ENCODE measurements at regions not wholly inside any gene's neighbourhood (a gene's known extent, or its start where the extent isn't known, plus 50 kb on each side); places are given as distances from the start of the nearest gene placed in this dataset.

DNA sequence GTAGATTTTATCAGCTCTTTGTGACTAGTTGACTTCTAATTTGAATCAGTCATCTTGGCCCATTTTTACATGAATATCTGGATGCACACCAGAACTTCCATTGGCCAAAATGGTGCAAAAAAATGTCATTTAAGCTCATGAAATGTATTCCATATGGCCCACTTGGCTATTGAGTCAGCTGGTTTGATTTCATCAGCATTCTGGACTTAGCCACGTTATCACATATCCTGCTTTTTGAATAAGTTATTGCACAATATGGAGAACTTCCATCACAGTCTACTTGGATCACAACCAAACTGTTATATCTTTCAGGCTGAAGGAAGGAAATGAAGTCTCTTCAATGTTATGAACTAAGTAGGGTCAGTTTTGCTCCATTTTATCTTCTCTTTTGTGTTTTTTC is 640.6 kb downstream of the PCDH7 start:
- intact Hi-C loops (cut with DNase I), result no loop called here
- no peak for DNase-seq (ENCODE audit: low spot score)

DNA sequence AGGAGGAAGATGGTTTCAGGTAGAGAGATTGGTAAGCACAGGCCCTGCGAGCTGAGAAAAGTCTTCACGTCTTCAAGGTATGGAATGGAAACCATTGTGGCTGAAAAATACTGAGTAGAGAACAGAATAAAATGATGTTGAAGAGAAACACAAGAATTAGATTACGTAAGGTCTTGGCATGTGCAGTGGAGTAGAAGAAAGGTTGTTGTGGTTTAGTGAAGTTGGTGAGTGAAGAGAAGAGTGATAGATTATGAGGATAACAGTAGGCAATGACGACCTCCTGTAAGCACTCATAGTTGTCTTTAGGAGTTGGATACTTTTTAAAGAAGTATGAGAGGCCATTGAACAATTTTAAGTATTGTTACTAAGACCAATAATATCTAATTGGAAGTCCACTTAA is 642.6 kb downstream of the PCDH7 start:
- intact Hi-C loops (cut with DNase I), result no loop called here
- DNase-seq (ENCODE audit: low spot score), result no peak

DNA sequence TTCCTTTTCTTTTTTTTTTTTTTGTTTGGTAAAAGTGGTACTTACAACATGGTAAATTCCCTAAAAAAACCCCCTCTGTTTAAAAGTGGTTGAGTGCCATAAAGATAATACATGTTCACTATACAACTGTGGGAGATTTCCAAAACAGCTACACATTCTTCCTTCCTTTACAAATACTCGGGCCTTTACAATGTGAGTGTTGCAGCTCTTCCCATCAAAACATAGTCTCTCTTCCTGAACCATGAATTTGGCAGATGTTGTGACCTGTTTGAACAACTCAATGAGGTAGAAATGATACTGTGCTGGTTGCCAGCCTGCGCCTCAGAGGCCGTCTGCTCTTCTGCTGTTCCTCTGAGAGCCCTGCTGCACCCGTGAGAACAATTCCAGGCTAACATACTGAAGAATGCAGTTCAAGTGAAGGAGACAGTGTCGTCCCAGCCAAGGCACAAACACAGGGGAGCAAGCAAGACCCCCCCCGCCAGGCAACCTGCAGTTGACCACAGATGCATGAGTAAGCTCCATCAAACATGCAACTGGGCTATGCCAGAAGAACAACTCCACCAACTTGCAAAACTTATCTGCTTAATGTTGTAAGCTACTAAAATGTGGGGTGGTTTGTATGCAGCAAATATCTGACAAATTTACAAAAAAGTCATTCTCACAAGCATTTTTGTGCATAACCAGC is 645.0 kb downstream of the PCDH7 start:
- intact Hi-C loops (cut with DNase I), result no loop called here
- peak; percentile 59 for DNase-seq (ENCODE audit: low spot score)

DNA sequence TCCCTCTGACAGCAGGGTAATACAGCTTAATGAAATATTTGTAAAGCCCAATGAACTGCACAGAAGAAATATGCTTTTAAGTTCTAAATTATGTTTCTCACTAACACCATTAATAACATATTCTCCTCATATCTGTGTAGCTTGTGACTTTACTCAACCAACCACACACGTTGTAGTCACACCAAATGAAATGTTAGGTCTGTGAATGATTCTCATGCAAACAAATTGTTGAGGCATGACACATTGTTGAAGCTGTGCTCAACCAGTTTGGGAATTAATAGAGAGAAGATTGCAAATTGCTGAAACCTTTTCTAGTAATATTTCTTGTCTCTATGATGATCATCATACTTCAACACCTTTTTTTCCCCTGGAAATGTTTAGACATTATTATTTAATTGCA is 645.9 kb downstream of the PCDH7 start:
- no peak for DNase-seq (ENCODE audit: low spot score)
- intact Hi-C loops (cut with DNase I), result no loop called here

DNA sequence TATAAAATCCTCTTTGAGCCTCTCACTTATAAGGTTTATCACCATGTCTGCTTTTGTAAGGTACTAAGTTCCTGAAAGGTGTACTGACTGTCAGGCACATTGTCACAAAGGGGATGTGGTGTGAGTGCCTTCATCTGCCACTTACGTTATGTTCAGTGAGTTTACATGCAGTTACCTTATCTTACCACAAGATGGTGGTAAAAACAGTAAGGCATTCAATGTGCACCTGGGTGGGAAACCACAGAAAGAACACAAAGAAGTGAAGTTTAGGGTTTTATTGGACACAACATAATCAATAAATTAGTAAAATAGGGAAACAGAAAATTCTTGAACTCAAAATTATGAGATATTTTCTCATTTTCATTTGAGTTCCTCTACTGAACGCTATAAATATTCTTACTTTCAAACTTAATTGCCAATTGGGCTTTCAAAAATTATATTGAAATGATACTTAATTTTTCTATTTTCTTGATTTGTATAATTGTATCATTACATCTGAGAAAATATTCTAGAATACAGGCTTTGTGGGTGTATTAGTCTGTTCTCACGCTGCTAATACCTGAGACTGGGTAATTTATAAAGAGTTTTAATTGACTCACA is 650.8 kb downstream of the PCDH7 start:
- intact Hi-C loops (cut with DNase I), result no loop called here
- DNase-seq (ENCODE audit: low spot score), result no peak

DNA sequence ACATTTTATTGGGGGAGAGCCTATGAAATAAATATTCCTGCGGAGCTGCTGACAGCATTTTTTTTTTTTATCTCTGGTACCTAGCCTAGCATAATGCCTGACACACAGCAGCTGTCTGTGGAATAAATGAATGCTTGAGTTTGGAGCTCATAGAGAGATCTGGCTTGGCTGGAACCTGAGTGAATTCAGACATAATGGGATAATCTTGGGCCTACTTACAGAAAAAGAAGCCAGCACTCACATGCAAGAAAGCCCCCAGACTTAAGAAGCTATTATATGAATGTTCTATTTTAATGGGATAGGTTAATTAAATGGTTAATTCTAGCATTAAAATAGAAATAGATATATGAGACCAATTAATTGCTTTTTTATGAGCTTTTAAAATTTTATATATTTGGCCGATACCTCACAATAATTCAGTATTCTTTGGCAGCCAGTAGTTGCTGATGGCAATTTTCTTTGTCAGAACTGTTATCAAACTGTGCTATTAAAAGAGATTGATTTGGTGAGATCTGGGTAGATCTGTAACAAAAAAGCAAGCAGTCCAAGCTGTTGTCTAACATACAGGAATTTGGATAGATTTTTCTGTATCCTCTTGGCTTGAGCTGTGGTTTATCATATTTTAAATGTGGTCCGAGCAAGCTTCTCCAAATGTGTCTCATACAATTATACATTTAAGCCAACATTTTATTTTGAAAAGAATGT is 654.2 kb downstream of the PCDH7 start:
- DNase-seq (ENCODE audit: low spot score), result no peak
- intact Hi-C loops (cut with DNase I), result no loop called here

DNA sequence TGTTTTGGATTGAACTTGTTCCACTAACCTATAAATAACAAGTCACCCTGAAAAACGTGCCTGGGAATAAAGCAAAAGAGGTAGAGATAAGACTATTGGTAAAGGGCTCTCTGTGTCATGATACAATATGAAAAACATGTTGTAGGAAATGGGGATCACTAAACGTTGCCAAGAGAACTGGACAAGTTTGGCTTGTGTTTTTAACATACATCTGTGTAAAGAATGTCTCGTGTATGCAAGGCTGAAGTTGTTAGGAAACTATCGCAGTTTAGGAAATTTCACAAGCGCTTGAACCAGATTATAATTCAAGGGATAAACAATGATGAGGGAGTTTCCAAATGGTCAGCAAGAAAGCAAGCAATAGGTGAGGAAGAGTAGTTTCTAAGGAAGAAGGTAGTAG is 655.8 kb downstream of the PCDH7 start:
- no peak for DNase-seq (ENCODE audit: low spot score)
- intact Hi-C loops (cut with DNase I), result no loop called here

DNA sequence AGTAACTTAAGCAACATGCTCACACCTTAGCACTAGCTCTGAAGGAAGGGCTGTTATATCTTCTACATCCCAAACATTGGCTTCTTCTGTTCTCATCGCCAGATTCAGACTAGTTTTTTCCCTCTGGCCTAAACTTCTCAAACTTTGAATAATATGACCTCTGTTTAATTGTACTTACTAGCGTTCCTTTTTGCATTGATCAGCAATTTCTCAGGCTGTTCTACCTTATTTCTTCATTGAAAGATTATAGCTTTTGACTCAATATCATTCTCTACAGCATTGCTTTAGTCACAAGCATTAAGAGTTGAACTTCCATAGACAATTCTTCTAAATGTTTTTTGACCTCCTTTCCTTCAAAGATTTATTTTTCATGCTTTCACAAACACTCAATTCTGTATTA is 659.2 kb downstream of the PCDH7 start:
- no peak for DNase-seq (ENCODE audit: low spot score)
- intact Hi-C loops (cut with DNase I), result no loop called here

DNA sequence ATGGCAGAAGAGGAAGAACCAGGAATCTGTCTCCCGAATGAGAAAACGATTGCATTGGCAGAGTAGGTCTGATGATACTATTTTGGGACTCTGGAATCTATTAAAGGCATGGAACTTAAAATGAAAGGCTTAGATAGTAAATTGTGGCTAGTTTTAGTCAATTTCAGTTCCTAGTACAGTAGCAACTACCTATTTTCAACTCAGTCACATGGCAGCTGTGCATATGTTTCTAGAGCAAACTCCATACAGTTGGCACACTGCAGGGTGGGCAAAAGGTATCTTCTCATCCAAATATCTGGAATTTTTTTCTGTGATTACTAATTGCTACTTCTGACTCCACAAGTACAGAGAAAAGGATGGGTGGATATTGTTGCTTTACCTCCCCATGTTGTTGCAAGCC is 663.6 kb downstream of the PCDH7 start:
- no peak for DNase-seq (ENCODE audit: low spot score)
- intact Hi-C loops (cut with DNase I), result no loop called here

- intact Hi-C loops (cut with DNase I), result no loop called here
- DNase-seq (ENCODE audit: low spot score), result no peak
Observed at GRCh38 chr4:31390849-31391248, 670.7 kb downstream of the PCDH7 start.

GRCh38 chr4:31391976-31392375 is 671.8 kb downstream of the PCDH7 start:
- no peak for DNase-seq (ENCODE audit: low spot score)
- intact Hi-C loops (cut with DNase I), result no loop called here

DNA sequence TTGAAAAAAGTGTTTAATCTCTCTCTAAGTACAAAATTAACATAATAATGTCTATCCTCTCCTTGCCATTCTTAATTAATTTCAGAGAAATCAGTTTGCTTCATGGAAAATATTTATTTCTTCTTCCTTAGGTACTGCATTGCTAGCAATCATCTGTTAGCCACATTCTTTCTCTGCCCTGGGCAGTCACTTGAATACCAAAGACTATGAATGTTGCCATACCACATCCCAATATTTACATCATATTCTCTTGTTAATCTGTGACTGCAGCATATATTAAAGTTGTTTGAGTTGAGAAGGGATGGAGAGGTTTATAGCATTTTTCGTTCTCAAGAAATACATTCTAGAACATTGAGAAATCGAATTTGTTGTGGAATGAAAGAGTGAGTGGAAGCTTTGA is 672.8 kb downstream of the PCDH7 start:
- no peak for DNase-seq (ENCODE audit: low spot score)
- intact Hi-C loops (cut with DNase I), result no loop called here

DNA sequence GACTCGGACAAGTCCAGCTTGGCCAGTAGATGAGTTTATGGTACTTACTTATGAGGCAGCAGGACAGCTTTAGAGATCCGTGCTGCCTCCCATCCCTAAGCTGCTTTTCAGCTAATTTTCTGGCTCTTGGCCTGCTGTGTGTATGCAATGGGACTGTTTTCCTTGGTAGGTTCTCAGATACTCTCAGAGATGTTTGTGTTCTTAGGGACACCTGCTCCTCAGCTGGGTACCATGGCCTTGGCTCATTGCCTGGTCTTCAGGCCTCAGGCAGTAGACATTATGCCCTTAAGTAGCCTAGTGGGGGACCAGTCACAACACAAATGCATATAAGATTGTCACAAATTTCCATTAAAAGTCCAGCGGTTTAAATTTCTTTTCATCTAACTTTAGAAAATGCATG is 688.0 kb downstream of the PCDH7 start:
- intact Hi-C loops (cut with DNase I), result no loop called here
- no peak for DNase-seq (ENCODE audit: low spot score)

DNA sequence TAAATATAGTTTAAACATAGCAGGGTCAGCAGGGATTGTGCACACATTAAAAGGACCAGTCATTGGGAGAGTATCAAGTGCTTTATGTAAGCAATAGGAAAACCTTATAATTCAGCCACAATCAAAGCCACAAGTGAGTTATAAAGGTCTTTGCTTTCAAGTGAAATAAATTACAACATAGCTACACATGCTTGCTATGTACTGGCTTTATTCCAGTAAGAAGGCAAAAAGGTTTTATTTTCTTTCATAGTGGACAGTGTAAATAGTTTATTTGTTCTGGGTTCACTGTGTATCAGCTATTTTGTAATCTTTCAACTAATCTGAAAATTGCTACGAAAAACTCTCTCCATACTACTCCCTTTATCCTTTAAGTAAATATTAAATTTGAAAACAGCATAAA is 691.4 kb downstream of the PCDH7 start:
- no peak for DNase-seq (ENCODE audit: low spot score)
- intact Hi-C loops (cut with DNase I), result no loop called here

DNA sequence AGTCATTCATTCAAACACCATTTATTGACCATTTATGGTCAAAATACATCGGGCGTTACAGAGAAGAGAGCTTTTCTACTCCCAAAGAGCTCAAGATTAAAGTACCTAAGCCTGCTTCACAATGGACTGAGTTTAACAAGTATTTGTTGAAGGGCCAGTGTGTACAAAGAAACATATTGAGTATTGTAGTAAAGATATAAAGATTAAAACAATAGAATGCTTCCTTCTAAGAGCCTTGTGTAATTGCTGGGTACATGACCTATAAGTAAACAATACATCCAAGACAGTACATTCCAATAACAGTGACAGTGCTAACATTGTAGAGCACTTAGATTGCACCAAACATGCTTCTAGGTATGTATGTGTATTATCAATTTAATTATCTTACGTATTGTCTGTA is 695.5 kb downstream of the PCDH7 start:
- no peak for DNase-seq (ENCODE audit: low spot score)
- intact Hi-C loops (cut with DNase I), result no loop called here

DNA sequence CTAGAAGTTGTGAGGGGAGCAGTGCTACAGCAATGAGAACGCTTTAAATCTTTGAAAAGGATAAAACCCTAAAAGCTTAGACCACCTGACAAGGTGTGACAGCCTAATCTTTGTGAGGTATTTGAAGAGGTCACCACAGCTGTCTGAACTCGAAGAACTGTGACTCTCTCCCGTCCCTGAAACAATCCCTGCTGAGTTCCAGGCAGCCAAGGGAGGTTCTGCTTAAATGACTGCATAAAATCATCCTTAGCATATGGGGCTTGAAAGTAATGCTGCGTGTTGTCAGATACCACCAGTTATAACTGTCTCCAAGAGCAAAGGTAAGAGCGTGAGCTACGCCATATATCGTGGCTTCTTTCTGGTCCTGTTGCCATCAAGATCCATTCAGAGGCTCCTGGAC is 696.3 kb downstream of the PCDH7 start:
- no peak for DNase-seq (ENCODE audit: low spot score)
- intact Hi-C loops (cut with DNase I), result no loop called here

DNA sequence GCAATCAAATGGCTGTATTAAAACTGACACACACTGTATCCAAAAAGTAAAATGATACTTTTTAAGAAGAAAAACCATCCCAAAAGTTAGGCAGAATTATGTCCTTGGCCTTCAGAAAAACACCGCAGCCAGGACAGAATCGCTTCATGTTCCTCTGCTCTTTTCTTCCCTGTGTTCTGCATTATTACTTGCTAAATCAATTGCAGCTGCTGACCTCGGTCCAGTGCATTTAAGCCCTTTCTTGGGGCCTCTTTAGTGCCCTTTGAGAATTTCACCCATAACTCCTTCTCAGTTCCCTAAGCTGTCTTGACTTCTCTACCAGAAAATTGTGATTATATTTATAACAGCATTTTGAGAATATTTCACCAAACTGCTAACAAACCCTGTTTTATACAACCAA is 696.9 kb downstream of the PCDH7 start:
- intact Hi-C loops (cut with DNase I), result no loop called here
- DNase-seq (ENCODE audit: low spot score), result no peak

DNA sequence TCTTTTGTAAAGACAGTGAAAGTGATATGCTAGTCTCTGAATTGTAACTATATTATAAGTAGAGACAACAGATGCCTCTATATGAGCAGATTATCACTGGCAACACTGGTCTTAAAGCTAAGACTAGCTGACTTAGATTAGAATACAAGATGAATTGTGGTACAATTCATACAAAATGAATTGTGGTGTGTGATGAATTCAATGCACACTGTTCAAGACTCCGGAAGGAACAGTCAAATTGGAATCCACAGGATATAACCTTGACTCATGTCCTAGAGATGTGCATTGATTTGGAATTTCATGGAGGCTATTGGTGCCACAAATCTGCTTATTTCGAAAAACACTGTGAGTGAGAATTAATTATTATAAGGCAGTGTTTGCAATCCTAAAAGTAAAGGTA is 701.8 kb downstream of the PCDH7 start:
- intact Hi-C loops (cut with DNase I), result no loop called here
- DNase-seq (ENCODE audit: low spot score), result no peak

DNA sequence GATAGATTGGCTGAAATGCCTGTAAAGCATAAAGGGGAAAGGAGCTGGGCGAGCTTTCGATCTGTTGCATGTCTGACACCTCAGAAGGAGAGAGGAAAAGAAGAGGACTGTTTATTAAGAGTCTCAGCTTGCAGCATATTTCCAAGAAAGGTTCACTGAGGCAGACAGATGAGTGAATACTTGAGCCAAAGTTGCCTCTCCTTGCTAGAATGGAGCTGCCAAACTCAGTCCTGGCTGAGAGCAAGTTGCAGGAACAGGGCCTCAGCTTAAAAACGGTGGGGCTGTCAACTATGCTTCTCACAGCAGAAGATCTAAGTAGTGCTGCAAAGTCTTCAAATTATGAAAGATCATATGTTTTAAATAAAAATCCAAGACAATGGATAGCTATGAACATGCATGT is 707.5 kb downstream of the PCDH7 start:
- intact Hi-C loops (cut with DNase I), result no loop called here

GRCh38 chr4:31442236-31442635 is 722.1 kb downstream of the PCDH7 start:
- no peak for DNase-seq (ENCODE audit: low spot score)

More for the DNA sequence above, 707.5 kb downstream of the PCDH7 start:
- DNase-seq (ENCODE audit: low spot score), result no peak

DNA sequence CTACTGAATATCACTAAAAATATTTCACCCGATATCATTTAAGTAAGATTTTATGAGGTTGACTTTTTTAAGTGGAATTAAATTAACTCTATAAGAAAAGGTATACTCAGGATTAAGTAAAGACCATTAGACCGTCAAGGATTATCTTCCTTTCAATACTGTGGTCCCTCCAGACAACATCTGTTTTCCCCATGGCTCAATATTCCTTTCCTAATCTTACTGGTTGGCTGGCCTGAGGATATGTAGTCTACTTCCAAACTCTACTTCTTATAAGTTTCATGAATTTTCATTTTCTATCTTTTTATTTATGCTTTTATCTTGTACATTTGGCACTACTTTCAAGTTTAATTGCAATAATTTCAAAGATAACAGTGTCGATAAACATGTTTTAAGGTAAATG is 725.4 kb downstream of the PCDH7 start:
- DNase-seq (ENCODE audit: low spot score), result no peak
- intact Hi-C loops (cut with DNase I), result no loop called here

More at GRCh38 chr4:31442236-31442635, 722.1 kb downstream of the PCDH7 start:
- intact Hi-C loops (cut with DNase I), result no loop called here
